RCC 7860 (cell line): ENCODE measurements at regions not wholly inside any gene's neighbourhood (a gene's known extent, or its start where the extent isn't known, plus 50 kb on each side); places are given as distances from the start of the nearest gene placed in this dataset.
"Not testable (repeated sequence)": the region's sequence is repeated elsewhere in the genome, so short reads cannot be mapped to it uniquely, and the experiment has no call there.

Experiments used
- DNase-seq: peaks from one replicate; pipeline ENCODE4 v3.0.0-alpha.2; 2015; ENCODE audit warnings: low spot score
- FAIRE-seq: peaks from 2 replicates; lab custom pipeline; 2012; peaks lifted over from hg19 to GRCh38; lab: Jason Lieb, UNC

- no peak for FAIRE-seq
- DNase-seq: no peak
These were observed 204.1 kb downstream of the NDUFA10 start for GRCh38 chr2:239820836-239821693.

- peak; percentile 12 for DNase-seq
- FAIRE-seq: no peak
These were observed 205.1 kb downstream of the NDUFA10 start for GRCh38 chr2:239819974-239820555.

GRCh38 chr2:239819091-239819973, 205.8 kb downstream of the NDUFA10 start:
- no peak for DNase-seq

GRCh38 chr2:239818531-239819011, 206.6 kb downstream of the NDUFA10 start:
- FAIRE-seq (no peak), DNase-seq (no peak)

More at GRCh38 chr2:239819091-239819973, 205.8 kb downstream of the NDUFA10 start:
- FAIRE-seq: no peak

- FAIRE-seq: no peak
- DNase-seq: no peak
These were observed 207.1 kb downstream of the NDUFA10 start for GRCh38 chr2:239818086-239818485.

- not testable (repeated sequence) for DNase-seq, FAIRE-seq
These were observed 207.6 kb downstream of the NDUFA10 start for GRCh38 chr2:239817468-239818031.

- FAIRE-seq: no peak
- DNase-seq: no peak
These were observed 208.3 kb downstream of the NDUFA10 start for GRCh38 chr2:239816576-239817467.

GRCh38 chr2:239815671-239816070, 209.5 kb downstream of the NDUFA10 start:
- no peak for FAIRE-seq

GRCh38 chr2:239814861-239815601, 210.1 kb downstream of the NDUFA10 start:
- no peak for FAIRE-seq
- no peak for DNase-seq

More at GRCh38 chr2:239815671-239816070, 209.5 kb downstream of the NDUFA10 start:
- no peak for DNase-seq

- DNase-seq: no peak
- no peak for FAIRE-seq
These were observed 210.9 kb downstream of the NDUFA10 start for GRCh38 chr2:239814116-239814860.

- DNase-seq: no peak
- FAIRE-seq: no peak
These were observed 211.7 kb downstream of the NDUFA10 start for GRCh38 chr2:239813261-239814115.

- DNase-seq (no peak), FAIRE-seq (no peak)
These were observed 213.2 kb downstream of the NDUFA10 start for GRCh38 chr2:239811806-239812560.

GRCh38 chr2:239811111-239811781, 213.9 kb downstream of the NDUFA10 start:
- no peak for DNase-seq
- no peak for FAIRE-seq

GRCh38 chr2:239809391-239809790, 215.8 kb downstream of the NDUFA10 start:
- no peak for FAIRE-seq

GRCh38 chr2:239807568-239807967, 217.6 kb downstream of the NDUFA10 start:
- no peak for DNase-seq
- FAIRE-seq: no peak

More at GRCh38 chr2:239809391-239809790, 215.8 kb downstream of the NDUFA10 start:
- no peak for DNase-seq
